Esophagus (tissue), 2 donors: ENCODE measurements at regions not wholly inside any gene's neighbourhood (a gene's known extent, or its start where the extent isn't known, plus 50 kb on each side); places are given as distances from the start of the nearest gene placed in this dataset.
"Not testable (repeated sequence)": the region's sequence is repeated elsewhere in the genome, so short reads cannot be mapped to it uniquely, and the experiment has no call there.

ENCODE experiments used
- H3K27ac ChIP-seq, 2 donors: one replicate each; pipeline ENCODE4 v1.5.1; 2013; ENCODE audit warnings: low read depth in 2 of 2, mild to moderate bottlenecking in 2 of 2, inconsistent platforms in 1 of 2, low read length in 1 of 2, moderate library complexity in 1 of 2
- H3K27me3 ChIP-seq, 2 donors: one replicate each; pipeline ENCODE4 v1.6.1; 2013; ENCODE audit warnings: low read length in 2 of 2, control low read depth in 1 of 2, mild to moderate bottlenecking in 1 of 2; ENCODE audit not compliant: insufficient read depth in 2 of 2, control insufficient read depth in 1 of 2
- H3K36me3 ChIP-seq, 2 donors: one replicate each; pipeline ENCODE4 v1.6.1; 2013; ENCODE audit warnings: low read length in 1 of 2; ENCODE audit not compliant: control insufficient read depth in 2 of 2, insufficient read depth in 2 of 2
- H3K4me1 ChIP-seq, 2 donors: one replicate each; pipeline ENCODE4 v1.6.1; 2013; ENCODE audit warnings: low read length in 1 of 2; ENCODE audit not compliant: control insufficient read depth in 2 of 2, insufficient read depth in 2 of 2
- H3K4me3 ChIP-seq, 2 donors: one replicate each; pipeline ENCODE4 v1.5.1; 2013; ENCODE audit warnings: low read length in 2 of 2, mild to moderate bottlenecking in 2 of 2, low read depth in 1 of 2, moderate library complexity in 1 of 2
- H3K9me3 ChIP-seq, 2 donors: one replicate each; pipeline ENCODE4 v1.6.1; 2013; ENCODE audit warnings: mild to moderate bottlenecking in 2 of 2, low read depth in 1 of 2, low read length in 1 of 2, moderate library complexity in 1 of 2; ENCODE audit not compliant: control insufficient read depth in 2 of 2, insufficient read depth in 1 of 2
- WGBS, 2 donors: extraction: QIAGEN DNeasy Blood & Tissue Kit; methylation state at CpG; one replicate each; pipeline ENCODE4 v1.1.7; 2013; 5-methylcytosine and 5-hydroxymethylcytosine counted together
- donor health status: healthy with polysubstance abuse.
- donor health status: Bipolar disorder and iron deficiency.

GRCh38 chr2:57251495-57251894 is 795.1 kb upstream of the VRK2 start:
- not testable (repeated sequence) for H3K9me3 ChIP-seq, H3K4me3 ChIP-seq, H3K4me1 ChIP-seq, H3K27ac ChIP-seq, H3K36me3 ChIP-seq, H3K27me3 ChIP-seq
- WGBS, 2 donors, result 55 to 77% methylated on average over 3 of the region's 3 CpGs

- not testable (repeated sequence) for H3K36me3 ChIP-seq, H3K9me3 ChIP-seq, H3K27me3 ChIP-seq, H3K4me1 ChIP-seq, H3K27ac ChIP-seq, H3K4me3 ChIP-seq
- WGBS, 2 donors, result 79 to 92% methylated on average over 9 of the region's 9 CpGs
Observed at GRCh38 chr2:57276408-57276807, 770.2 kb upstream of the VRK2 start.

- Histone ChIP-seq H3K27ac (no peak overlapping the region), H3K9me3 (peaks cover 0 to 3% of the 10 kb centered on the region in 2 donors), H3K4me3 (no peak overlapping the region), H3K4me1 (no peaks in the 10 kb centered on the region), H3K27me3 (no peaks in the 10 kb centered on the region), H3K36me3 (no peaks in the 10 kb centered on the region)
Observed at GRCh38 chr2:57278451-57278850, 768.2 kb upstream of the VRK2 start.

GRCh38 chr2:57291209-57291608 is 755.4 kb upstream of the VRK2 start:
- Histone ChIP-seq H3K4me3 (no peak overlapping the region), H3K36me3 (no peaks in the 10 kb centered on the region)
- 37 to 51% methylated on average over 2 of the region's 2 CpGs for WGBS, 2 donors

GRCh38 chr2:57296795-57297517 is 749.6 kb upstream of the VRK2 start:
- no peaks in the 10 kb centered on the region for H3K9me3 ChIP-seq
- no peak overlapping the region for H3K4me3 ChIP-seq
- no peak overlapping the region for H3K27ac ChIP-seq
- no peaks in the 10 kb centered on the region for H3K27me3 ChIP-seq
- H3K4me1 ChIP-seq, result no peaks in the 10 kb centered on the region
- WGBS, 2 donors, result 78 to 85% methylated on average over 2 of the region's 2 CpGs
- H3K36me3 ChIP-seq, result no peaks in the 10 kb centered on the region

More at GRCh38 chr2:57291209-57291608, 755.4 kb upstream of the VRK2 start:
- H3K27me3 ChIP-seq, result no peaks in the 10 kb centered on the region
- H3K27ac ChIP-seq, result no peak overlapping the region
- no peaks in the 10 kb centered on the region for H3K4me1 ChIP-seq
- no peaks in the 10 kb centered on the region for H3K9me3 ChIP-seq

GRCh38 chr2:57313678-57314077 is 732.9 kb upstream of the VRK2 start:
- 80 to 85% methylated on average over 2 of the region's 2 CpGs for WGBS, 2 donors
- H3K36me3 ChIP-seq, result no peaks in the 10 kb centered on the region
- H3K4me1 ChIP-seq, result no peaks in the 10 kb centered on the region
- H3K27me3 ChIP-seq, result no peaks in the 10 kb centered on the region
- H3K9me3 ChIP-seq, result peaks cover 0 to 6% of the 10 kb centered on the region in 2 donors
- no peak overlapping the region for H3K4me3 ChIP-seq
- H3K27ac ChIP-seq, result no peak overlapping the region

- H3K9me3 ChIP-seq, result peaks cover 0 to 6% of the 10 kb centered on the region in 2 donors
- H3K36me3 ChIP-seq, result no peaks in the 10 kb centered on the region
- no peaks in the 10 kb centered on the region for H3K4me1 ChIP-seq
- H3K27ac ChIP-seq, result no peak overlapping the region
- no peak overlapping the region for H3K4me3 ChIP-seq
- H3K27me3 ChIP-seq, result no peaks in the 10 kb centered on the region
Observed at GRCh38 chr2:57314682-57315081, 731.9 kb upstream of the VRK2 start.

- Histone ChIP-seq H3K9me3 (no peaks in the 10 kb centered on the region), H3K27ac (no peak overlapping the region), H3K4me1 (no peaks in the 10 kb centered on the region), H3K27me3 (no peaks in the 10 kb centered on the region), H3K36me3 (no peaks in the 10 kb centered on the region), H3K4me3 (no peak overlapping the region)
- WGBS, 2 donors, result 40 to 42% methylated on average over 2 of the region's 2 CpGs
Observed at GRCh38 chr2:57330447-57330846, 716.2 kb upstream of the VRK2 start.

GRCh38 chr2:57333221-57333620 is 713.4 kb upstream of the VRK2 start:
- H3K4me1 ChIP-seq, result no peaks in the 10 kb centered on the region
- no peaks in the 10 kb centered on the region for H3K36me3 ChIP-seq

GRCh38 chr2:57343391-57344006 is 703.1 kb upstream of the VRK2 start:
- H3K4me3 ChIP-seq, result no peak overlapping the region
- no peaks in the 10 kb centered on the region for H3K36me3 ChIP-seq
- no peaks in the 10 kb centered on the region for H3K9me3 ChIP-seq
- no peaks in the 10 kb centered on the region for H3K4me1 ChIP-seq
- WGBS, 2 donors, result 84 to 95% methylated on average over 1 of the region's 1 CpG
- H3K27ac ChIP-seq, result no peak overlapping the region
- H3K27me3 ChIP-seq, result no peaks in the 10 kb centered on the region

More at GRCh38 chr2:57333221-57333620, 713.4 kb upstream of the VRK2 start:
- WGBS, 2 donors, result 76 to 81% methylated on average over 1 of the region's 1 CpG
- no peaks in the 10 kb centered on the region for H3K9me3 ChIP-seq
- no peak overlapping the region for H3K27ac ChIP-seq
- no peak overlapping the region for H3K4me3 ChIP-seq
- H3K27me3 ChIP-seq, result no peaks in the 10 kb centered on the region
